ENCODE measurements at regions not wholly inside any gene's neighbourhood (a gene's known extent, or its start where the extent isn't known, plus 50 kb on each side); places are given as distances from the start of the nearest gene placed in this dataset.

DNA sequence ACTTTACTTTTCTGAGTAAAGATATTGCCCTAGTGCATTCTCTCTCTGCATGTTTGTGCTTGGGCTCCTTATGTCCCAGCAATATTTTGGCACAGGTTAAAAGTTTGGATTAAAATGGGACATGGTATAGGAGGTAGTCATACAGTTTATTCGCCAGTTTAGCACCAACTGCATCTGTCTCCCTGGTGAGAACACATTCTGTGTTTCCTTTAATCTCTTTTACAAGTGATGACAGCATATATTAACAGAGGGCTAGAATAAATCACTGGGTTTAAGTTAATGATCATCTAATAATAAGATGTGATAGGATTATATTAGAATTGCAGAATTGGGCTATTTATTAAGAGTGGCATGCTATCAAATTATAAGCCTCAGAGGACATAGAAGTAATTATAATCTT, 550.1 kb downstream of the LRRC70 start:
- no peaks in the 10 kb centered on the region for H3K79me2 ChIP-seq (ENCODE audit: insufficient read depth, low read length)
- H3K4me1 ChIP-seq (ENCODE audit: insufficient read depth, low read length, severe bottlenecking), result no peaks in the 10 kb centered on the region
- H3K4me2 ChIP-seq (ENCODE audit: low read length), result no peak overlapping the region
- H2AFZ ChIP-seq (ENCODE audit: low read length), result no peak overlapping the region
- no peak for TF ChIP-seq EZH2 (IDR thresholded peaks at IDR 0.05; ENCODE audit: borderline replicate concordance, low read length)
- H4K20me1 ChIP-seq (ENCODE audit: insufficient read depth, low read length), result no peaks in the 10 kb centered on the region
- no peaks in the 10 kb centered on the region for H3K36me3 ChIP-seq (ENCODE audit: insufficient read depth, low read length)
- no peak overlapping the region for H3K9ac ChIP-seq (ENCODE audit: low read length)
- no peaks in the 10 kb centered on the region for H3K9me3 ChIP-seq (ENCODE audit: low read length)
- H3K4me3 ChIP-seq (ENCODE audit: low read depth, low read length, poor library complexity, severe bottlenecking), result no peak overlapping the region
- H3K9me2 ChIP-seq (ENCODE audit: low read depth, low read length), result no peaks in the 10 kb centered on the region
- H3K27me3 ChIP-seq (ENCODE audit: insufficient read depth, low read length), result no peaks in the 10 kb centered on the region
- H3K27ac ChIP-seq (ENCODE audit: low read depth, low read length, poor library complexity, severe bottlenecking), result no peak overlapping the region
- H3F3A ChIP-seq (ENCODE audit: insufficient read depth, low read length), result no peaks in the 10 kb centered on the region

GRCh38 chr5:63128018-63128417, 549.4 kb downstream of the LRRC70 start:
- Histone ChIP-seq H3K4me1 (ENCODE audit: insufficient read depth, low read length, severe bottlenecking) (no peaks in the 10 kb centered on the region), H3K79me2 (ENCODE audit: insufficient read depth, low read length) (no peaks in the 10 kb centered on the region), H3K9ac (ENCODE audit: low read length) (no peak overlapping the region), H4K20me1 (ENCODE audit: insufficient read depth, low read length) (no peaks in the 10 kb centered on the region), H2AFZ (ENCODE audit: low read length) (no peak overlapping the region), H3F3A (ENCODE audit: insufficient read depth, low read length) (no peaks in the 10 kb centered on the region), H3K4me3 (ENCODE audit: low read depth, low read length, poor library complexity, severe bottlenecking) (no peak overlapping the region), H3K27me3 (ENCODE audit: insufficient read depth, low read length) (no peaks in the 10 kb centered on the region), H3K4me2 (ENCODE audit: low read length) (no peak overlapping the region), H3K27ac (ENCODE audit: low read depth, low read length, poor library complexity, severe bottlenecking) (no peak overlapping the region), H3K36me3 (ENCODE audit: insufficient read depth, low read length) (no peaks in the 10 kb centered on the region), H3K9me3 (ENCODE audit: low read length) (no peaks in the 10 kb centered on the region), H3K9me2 (ENCODE audit: low read depth, low read length) (no peaks in the 10 kb centered on the region)
- TF ChIP-seq, protein P1, sequence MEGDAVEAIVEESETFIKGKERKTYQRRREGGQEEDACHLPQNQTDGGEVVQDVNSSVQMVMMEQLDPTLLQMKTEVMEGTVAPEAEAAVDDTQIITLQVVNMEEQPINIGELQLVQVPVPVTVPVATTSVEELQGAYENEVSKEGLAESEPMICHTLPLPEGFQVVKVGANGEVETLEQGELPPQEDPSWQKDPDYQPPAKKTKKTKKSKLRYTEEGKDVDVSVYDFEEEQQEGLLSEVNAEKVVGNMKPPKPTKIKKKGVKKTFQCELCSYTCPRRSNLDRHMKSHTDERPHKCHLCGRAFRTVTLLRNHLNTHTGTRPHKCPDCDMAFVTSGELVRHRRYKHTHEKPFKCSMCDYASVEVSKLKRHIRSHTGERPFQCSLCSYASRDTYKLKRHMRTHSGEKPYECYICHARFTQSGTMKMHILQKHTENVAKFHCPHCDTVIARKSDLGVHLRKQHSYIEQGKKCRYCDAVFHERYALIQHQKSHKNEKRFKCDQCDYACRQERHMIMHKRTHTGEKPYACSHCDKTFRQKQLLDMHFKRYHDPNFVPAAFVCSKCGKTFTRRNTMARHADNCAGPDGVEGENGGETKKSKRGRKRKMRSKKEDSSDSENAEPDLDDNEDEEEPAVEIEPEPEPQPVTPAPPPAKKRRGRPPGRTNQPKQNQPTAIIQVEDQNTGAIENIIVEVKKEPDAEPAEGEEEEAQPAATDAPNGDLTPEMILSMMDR (IDR thresholded peaks at IDR 0.05; ENCODE audit: low read length), result no peak
- TF ChIP-seq EZH2 (IDR thresholded peaks at IDR 0.05; ENCODE audit: borderline replicate concordance, low read length), result no peak

DNA sequence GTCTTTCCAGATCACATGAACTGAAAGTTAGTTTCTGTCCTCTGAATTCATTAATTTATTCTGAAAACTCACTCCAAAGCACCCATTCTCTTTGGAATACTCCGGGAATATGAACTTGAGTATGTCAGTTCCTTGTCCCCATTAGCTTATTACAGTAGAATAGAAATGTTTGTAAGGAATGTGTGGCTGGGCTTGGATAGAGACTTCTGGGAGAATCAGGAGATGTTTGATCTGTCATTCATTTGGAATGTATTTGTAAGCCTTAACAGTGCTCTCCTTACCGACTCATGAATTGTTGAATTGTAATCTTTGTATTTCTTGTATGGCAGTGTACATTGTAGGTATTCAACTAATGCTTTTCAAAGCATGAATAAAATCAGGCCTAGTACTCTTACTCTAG, 548.4 kb downstream of the LRRC70 start:
- H3K9me2 ChIP-seq (ENCODE audit: low read depth, low read length), result no peaks in the 10 kb centered on the region
- no peaks in the 10 kb centered on the region for H3K4me1 ChIP-seq (ENCODE audit: insufficient read depth, low read length, severe bottlenecking)
- no peak overlapping the region for H3K4me2 ChIP-seq (ENCODE audit: low read length)
- H3K4me3 ChIP-seq (ENCODE audit: low read depth, low read length, poor library complexity, severe bottlenecking), result no peak overlapping the region
- no peaks in the 10 kb centered on the region for H3K27me3 ChIP-seq (ENCODE audit: insufficient read depth, low read length)
- no peaks in the 10 kb centered on the region for H3K36me3 ChIP-seq (ENCODE audit: insufficient read depth, low read length)
- TF ChIP-seq, protein P1 (IDR thresholded peaks at IDR 0.05; ENCODE audit: low read length), result no peak
- TF ChIP-seq EZH2 (IDR thresholded peaks at IDR 0.05; ENCODE audit: borderline replicate concordance, low read length), result no peak
- H4K20me1 ChIP-seq (ENCODE audit: insufficient read depth, low read length), result no peaks in the 10 kb centered on the region
- no peaks in the 10 kb centered on the region for H3K9me3 ChIP-seq (ENCODE audit: low read length)
- no peaks in the 10 kb centered on the region for H3K79me2 ChIP-seq (ENCODE audit: insufficient read depth, low read length)
- H3F3A ChIP-seq (ENCODE audit: insufficient read depth, low read length), result no peaks in the 10 kb centered on the region
- no peak overlapping the region for H2AFZ ChIP-seq (ENCODE audit: low read length)
- no peak overlapping the region for H3K9ac ChIP-seq (ENCODE audit: low read length)
- no peak overlapping the region for H3K27ac ChIP-seq (ENCODE audit: low read depth, low read length, poor library complexity, severe bottlenecking)

DNA sequence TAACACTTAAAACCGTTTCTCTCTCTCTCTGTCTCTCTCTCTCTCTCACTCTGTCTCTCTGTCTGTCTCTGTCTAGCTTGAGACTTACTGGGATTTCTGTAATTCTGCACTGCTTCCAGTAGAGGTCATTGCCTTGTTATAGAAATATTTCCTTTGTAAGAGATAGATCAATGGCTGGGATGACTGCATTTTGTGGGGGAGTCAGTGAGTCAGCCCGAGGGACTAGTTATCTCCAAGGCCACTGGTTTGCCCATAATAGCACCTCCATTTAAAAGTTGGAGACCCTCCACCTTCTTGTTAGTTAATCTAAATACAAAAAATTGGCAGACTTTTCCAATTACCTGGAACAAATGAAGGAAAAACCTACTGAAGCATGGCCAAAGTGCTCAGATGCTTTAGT, 547.2 kb downstream of the LRRC70 start:
- Histone ChIP-seq H3K9ac (ENCODE audit: low read length) (no peak overlapping the region), H3K27ac (ENCODE audit: low read depth, low read length, poor library complexity, severe bottlenecking) (no peak overlapping the region), H3K4me1 (ENCODE audit: insufficient read depth, low read length, severe bottlenecking) (no peaks in the 10 kb centered on the region), H3K36me3 (ENCODE audit: insufficient read depth, low read length) (no peaks in the 10 kb centered on the region), H4K20me1 (ENCODE audit: insufficient read depth, low read length) (no peaks in the 10 kb centered on the region), H3K4me2 (ENCODE audit: low read length) (no peak overlapping the region), H3K27me3 (ENCODE audit: insufficient read depth, low read length) (no peaks in the 10 kb centered on the region), H3K79me2 (ENCODE audit: insufficient read depth, low read length) (no peaks in the 10 kb centered on the region), H3F3A (ENCODE audit: insufficient read depth, low read length) (no peaks in the 10 kb centered on the region), H3K4me3 (ENCODE audit: low read depth, low read length, poor library complexity, severe bottlenecking) (no peak overlapping the region), H2AFZ (ENCODE audit: low read length) (no peak overlapping the region), H3K9me2 (ENCODE audit: low read depth, low read length) (no peaks in the 10 kb centered on the region), H3K9me3 (ENCODE audit: low read length) (no peaks in the 10 kb centered on the region)
- TF ChIP-seq EZH2 (IDR thresholded peaks at IDR 0.05; ENCODE audit: borderline replicate concordance, low read length), result no peak
- TF ChIP-seq, protein P1 (IDR thresholded peaks at IDR 0.05; ENCODE audit: low read length), result peak; percentile 46; the same call in 1 of the 2 replicates

Data from OCI-LY1 (cell line).